ENCODE measurements at regions not wholly inside any gene's neighbourhood (a gene's known extent, or its start where the extent isn't known, plus 50 kb on each side); places are given as distances from the start of the nearest gene placed in this dataset.
"Not testable (repeated sequence)": the region's sequence is repeated elsewhere in the genome, so short reads cannot be mapped to it uniquely, and the experiment has no call there.

DNA sequence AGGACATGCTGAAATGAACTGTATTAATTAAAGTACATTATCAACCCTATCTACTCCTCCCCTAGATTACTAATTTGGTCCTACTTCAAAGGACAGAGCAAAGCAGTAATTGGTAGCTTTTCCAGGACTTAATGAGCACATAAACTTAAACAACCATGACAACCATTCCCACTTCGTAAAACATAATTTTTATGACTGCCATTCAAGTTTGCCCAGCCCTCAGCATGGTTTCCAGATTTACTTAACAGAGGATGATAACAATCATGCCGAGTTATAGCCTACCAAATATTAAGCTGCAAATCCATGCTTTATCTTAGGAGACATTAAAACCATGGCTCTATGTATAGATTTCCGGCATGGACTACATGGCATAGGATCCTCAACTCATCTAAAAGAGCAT is 401.1 kb upstream of the CHAC2 start:
- no peak for DNase-seq (ENCODE audit: low read depth in 2 of 2)

DNA sequence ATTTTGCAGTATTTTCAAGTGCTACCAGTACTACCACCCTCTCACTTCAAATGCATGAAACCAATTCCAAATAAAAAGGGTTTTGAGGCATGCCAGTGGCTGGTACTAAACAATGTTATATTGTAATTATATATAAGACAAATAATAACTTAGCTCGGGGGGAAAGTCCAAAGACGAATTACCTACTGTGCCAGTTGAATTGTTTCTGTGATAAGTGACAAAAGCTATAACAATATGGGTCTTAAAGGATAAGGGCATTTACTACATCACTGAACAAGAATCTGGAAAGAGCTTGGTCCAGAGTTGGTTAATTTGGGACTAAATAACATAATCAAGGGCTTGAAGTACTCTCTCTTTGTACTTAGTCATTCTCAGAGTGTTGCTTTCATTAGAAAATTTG is 404.7 kb upstream of the CHAC2 start:
- DNase-seq (ENCODE audit: low read depth in 2 of 2) = no peak

DNA sequence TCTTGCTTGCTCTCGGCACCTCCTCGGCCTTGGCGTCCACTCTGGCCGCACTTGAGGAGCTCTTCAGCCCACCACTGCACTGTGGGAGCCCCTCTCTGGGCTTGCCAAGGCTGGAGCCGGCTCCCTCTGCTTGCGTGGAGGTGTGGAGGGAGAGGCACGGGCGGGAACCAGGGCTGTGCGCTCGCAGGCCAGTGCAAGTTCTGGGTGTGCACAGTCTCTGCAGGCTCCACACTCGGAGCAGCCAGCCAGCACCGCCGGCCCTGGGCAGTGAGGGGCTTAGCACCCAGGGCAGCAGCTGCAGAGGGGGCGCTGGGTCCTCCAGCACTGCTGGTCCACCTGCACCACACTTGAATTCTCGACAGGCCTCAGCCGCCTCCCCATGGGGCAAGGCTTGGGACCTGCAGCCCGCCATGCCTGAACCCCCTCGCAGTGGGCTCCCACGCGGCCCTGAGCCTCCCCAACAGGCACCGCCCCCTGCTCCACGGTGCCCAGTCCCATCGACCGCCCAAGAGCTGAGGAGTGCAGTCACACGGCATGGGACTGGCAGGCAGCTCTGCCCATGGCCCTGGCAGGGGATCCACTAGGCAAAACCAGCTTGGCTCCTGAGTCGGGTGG is 411.2 kb upstream of the CHAC2 start:
- DNase-seq (ENCODE audit: low read depth in 2 of 2) = no peak

DNA sequence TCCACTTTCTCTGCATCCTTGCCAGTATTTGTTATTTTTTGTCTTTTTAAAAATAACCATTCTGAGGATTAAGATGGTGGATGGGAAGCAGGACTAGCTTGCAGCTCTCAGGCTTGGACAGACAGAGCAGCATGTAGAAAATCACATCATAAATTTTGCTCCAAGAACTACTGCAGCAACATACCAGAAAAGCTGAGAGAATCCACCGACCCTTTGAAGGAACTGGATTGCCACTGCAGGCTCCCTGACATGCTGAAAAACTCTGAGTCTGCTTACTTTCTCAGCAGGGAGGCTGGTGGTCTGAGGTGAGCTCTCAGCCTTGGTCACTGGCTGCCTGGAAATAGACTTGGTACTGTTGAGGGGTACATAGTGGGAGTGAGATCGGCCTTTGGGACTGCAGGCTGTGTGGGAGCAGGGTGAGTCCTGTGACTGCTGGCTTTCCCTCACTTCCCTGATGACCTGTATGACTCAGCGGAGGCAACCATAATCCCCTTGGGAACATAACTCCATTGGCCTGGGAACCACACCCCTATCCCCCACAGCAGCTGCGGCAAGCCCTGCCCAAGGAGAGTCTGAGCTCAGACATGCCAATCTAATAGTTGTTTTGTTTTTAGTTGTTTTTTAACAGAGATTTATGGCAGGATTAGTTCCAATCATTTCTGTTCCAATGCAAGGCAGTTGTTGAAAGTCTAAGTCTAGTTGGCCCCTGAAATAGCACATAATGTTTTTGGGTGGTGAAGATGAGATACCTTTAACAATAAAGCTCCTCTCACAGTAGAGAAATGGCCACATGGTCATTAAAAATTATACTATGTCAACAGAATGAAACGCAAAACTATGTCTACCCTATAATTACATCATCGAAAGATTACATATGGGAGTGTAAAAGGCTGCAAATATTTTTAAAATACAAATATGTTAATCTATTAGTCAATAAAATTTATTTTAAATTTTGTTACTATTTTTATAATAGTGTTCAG is 414.2 kb upstream of the CHAC2 start:
- no peak for DNase-seq (ENCODE audit: low read depth in 2 of 2)

DNA sequence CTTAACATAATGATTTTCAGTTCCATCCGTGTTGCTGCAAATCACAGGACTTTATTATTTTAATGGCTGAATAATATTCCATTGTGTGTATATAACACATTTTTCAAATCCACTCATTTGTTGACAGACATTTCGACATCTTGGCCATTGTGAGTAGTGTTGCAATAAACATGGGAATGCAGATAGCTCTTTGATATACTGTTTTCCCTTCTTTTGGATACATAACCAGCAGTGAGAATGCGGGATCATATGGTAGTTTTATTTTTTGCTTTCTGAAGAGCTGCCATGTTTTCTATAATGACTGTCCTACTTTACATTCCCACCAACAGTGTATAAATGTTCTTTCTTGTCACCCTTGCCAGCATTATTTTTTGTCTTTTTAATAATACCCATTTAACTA is 420.3 kb upstream of the CHAC2 start:
- no peak for DNase-seq (ENCODE audit: low read depth in 2 of 2)

DNA sequence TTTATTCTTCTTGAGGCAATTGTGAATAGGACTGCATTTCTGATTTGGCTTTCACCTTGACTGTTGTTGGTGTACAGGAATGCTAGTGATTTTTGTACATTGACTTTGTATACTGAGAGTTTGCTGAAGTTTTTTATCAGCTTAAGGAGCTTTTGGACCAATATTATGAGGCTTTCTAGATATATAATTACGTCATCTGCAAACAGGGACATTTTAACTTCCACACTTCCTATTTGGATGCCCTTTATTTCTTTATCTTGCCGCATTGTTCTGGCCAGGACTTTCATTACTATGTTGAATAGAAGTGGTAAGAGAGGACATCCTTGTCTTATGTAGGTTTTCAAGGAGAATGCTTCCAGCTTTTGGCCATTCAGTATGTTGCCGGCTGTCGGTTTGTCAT is 425.4 kb upstream of the CHAC2 start:
- DNase-seq (ENCODE audit: low read depth in 2 of 2) = no peak

DNA sequence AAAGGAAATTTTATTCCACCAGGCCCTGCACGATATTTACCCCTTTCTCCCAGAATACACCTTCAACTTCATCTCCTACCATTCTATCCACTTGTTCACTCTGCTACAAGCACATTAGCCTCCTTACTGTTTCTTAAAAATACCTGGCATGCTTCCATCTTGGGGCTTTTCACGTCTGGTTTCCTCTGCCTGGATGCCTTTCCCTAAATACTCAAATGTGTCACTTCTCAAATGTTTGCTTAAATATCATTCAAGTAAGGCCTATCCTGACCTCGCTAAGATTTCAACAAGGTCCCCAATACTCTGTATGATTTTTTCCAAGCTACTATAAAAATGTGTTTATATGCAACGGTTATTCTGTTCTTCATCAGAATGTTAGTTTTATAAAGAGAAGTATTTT is 433.0 kb upstream of the CHAC2 start:
- no peak for DNase-seq (ENCODE audit: low read depth in 2 of 2)

DNA sequence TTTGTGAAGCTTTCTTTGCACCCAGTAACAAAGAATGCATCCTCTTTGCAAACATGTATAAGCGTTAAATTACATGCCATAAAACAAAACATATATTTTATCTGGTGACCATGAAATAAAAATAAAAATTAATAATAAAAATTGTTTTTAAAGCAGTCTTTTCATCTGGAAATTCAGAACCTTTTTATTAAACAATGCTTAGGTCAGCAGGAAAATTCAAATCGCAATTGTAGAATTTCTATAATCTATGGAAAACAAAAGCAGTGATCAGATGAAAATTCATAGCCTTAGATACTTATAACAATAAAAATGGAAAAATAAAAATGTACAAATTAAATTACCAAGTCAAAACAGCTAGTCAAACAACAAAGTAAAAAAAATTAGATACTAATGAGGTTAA is 435.9 kb upstream of the CHAC2 start:
- DNase-seq (ENCODE audit: low read depth in 2 of 2) = no peak

DNA sequence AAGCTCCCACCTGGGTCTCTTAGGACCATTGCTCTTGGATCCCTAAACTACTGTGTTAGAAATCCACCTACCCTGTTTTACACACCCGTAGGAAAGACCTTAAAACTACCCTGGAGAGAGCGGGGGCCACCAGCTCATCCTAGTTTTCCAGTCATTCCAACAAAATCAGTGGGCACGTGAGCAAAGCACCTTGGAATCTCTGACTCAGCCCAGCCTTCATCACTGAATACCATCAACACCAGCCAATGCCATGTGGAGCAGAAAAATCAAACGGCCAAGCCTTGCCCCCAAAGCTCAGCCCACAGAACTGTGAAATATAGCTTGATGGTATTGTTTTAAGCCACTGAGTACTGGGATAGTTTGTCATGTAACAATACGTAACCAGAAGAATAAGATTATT is 449.7 kb upstream of the CHAC2 start:
- no peak for DNase-seq (ENCODE audit: low read depth in 2 of 2)

DNA sequence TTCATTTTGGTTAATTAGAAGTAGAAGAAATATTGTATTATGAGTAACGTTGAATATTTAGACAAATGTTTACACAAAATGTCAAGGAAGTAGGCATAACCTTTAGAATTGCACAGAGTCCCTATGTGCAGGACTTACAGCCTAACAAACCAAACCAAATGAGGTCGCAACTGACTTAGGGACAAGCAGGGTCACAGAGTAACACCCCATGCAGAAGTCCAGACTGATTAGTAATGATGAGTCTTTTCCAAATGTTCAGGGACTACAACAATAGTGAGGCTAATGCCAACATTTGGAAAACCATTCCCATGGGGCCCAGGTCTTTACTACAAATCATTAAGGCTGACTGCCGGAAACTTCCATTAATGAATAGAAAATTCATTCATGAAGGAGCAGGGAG is 452.5 kb upstream of the CHAC2 start:
- DNase-seq (ENCODE audit: low read depth in 2 of 2) = no peak

DNA sequence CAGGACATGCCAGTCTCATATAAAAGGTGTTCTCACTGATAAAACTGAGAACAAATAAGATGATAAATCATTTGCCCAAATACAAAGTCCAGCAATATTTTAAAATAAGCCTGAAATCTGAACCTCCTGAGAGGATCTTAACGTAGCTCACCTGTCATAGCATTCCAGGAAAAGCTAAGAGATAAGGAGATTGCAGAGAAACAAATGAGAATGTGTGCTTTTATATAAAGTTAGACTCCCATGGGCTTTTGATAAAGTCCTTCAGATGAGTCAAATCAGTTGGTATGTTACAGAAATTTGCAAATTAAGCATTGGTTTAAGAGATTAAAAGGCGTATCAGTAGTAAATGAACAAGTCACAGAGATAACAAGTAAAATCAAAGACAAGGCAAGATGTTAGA is 452.9 kb upstream of the CHAC2 start:
- DNase-seq (ENCODE audit: low read depth in 2 of 2) = no peak

DNA sequence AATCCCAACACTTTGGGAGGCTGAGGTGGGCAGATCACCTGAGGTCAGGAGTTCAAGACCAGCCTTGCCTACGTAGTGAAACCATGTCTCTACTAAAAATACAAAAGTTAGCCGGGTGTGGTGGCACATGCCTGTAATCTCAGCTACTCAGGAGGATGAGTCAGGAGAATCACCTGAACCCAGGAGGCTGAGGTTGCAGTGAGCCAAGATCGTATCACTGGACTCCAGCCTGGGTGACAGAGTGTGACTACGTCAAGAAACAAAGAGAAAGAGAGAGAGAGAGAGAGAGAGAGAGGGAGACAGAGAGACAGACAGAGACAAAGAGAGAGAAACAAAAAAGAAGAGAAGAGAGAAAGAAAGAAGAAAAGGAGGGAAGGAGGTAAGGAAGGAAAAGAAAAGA is 454.0 kb upstream of the CHAC2 start:
- DNase-seq (ENCODE audit: low read depth in 2 of 2) = not testable (repeated sequence)

DNA sequence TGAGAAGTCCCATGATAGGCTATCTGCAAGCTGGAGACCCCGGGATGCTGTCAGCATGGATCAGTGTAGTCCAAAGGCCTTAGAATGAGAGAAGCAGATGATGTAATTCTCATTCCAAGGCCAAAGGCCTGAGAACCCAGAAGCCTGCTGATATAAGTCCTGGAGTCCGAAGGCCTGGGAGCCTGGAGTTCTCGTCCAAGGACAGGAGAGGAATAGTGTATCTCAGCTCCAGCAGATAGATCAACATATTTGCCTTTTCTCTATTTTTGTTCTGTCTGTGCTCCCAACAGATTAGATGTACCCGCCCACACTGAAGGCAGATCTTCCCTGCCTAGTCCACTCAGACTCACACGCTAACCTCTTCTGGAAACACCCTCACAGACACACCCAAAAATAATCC is 454.9 kb upstream of the CHAC2 start:
- no peak for DNase-seq (ENCODE audit: low read depth in 2 of 2)

DNA sequence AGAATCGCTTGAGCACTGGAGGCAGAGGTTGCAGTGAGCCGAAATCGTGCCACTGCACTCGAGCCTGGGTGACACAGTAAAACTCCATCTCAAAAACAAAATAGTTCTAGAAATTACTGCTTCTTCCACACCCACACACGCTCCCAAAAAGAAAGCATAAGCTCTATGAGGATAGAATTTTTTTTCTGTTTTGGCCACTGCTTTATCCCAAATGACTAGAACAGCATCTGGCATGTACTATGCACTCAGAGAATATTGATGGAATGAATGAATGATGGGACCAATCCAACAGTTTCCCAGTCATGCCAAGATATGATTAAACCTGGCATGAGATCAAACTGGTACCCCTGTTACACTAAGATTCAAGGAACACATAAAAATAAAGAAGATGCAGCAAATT is 455.4 kb upstream of the CHAC2 start:
- no peak for DNase-seq (ENCODE audit: low read depth in 2 of 2)

DNA sequence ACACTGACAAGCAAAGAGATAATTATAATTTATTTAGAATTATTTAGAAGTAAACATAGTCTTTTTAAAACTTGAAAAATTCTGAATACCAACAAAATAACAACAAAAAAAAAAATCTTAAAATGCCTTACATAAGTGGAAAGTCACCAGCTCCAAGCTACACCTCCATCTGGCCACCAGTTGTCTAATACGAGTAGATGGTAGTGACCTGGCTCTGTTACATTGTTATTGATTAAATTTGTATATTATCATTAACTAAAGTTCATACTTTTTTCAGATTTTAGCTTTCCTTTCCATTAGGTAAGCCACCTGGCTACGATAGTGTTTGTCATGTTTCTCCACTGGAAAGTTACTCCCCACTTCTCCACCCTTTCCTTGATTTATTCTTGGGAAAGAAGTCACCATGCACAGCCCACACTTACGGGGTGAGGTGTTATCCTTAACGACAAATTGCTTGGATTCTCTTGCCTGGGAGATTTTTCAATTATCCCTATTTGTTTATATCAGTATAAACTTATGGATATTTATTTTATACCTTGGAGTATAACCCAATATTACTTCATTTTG is 464.5 kb upstream of the CHAC2 start:
- DNase-seq (ENCODE audit: low read depth in 2 of 2) = no peak

DNA sequence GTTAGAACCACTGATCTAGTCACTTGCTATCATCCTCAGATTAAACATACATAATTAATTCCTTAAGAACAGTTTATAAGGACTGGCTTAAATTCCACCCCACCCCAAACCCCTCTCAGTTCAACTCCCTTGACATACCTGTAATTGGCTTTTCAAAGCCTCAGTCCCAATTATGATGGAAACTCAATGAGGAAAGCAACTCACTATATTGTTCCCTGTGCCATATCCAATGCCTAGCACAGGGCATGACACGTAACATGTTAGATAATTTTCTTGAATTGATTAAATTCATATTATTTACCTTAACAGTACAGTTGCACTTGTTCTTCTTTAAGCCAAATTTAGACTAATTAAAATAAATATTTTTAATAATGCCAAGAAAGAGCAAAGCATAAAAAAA is 465.1 kb upstream of the CHAC2 start:
- DNase-seq (ENCODE audit: low read depth in 2 of 2) = no peak

DNA sequence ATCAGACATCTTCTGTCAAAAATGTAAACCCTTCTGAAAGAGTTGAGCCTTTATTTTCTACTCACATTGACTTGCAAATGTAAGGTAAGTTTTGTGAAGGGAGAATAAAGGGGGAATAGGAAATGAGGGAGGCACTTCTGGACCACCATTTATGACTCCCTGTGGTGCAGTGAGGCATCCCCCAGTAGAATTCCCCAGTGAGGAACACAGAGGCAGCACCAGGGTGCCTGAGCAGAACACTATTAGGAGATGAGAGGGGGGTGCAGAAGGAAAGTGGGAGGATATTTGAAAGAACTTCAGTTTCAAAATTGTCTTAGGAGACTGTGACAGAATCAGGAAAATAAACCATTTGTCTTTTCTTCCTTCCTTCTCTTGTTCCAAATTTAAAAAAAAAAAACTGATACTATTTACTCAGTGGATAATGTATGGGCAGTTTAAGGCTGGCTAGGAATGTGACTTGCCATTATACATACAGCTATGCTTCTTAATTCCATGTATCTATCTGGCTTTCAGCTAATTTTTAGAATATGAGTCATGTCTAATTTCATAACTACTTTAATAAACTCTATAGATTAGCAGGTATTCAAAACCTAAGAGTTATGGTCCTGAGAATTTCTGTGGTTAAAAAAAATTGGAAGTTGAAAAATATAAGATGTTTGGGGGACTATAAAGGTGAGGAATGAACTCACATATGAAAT is 478.1 kb upstream of the CHAC2 start:
- DNase-seq (ENCODE audit: low read depth in 2 of 2) = no peak

DNA sequence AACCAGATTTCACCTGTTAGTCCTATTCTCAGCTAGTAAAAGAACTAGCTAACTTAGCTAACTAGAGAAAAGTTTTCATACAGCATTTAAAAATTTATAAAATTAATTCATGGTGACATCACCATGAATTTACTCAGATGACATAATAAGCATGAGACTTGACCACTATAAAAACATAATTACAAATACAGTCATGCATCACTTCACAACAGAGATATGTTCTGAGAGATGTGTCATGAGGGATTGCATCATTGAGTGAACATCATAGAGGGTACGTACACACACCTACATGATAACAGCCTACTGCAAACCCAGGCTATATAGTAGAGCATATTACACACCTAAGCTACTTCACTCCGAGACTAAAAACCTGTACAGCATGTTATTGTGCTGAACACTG is 481.3 kb upstream of the CHAC2 start:
- no peak for DNase-seq (ENCODE audit: low read depth in 2 of 2)

DNA sequence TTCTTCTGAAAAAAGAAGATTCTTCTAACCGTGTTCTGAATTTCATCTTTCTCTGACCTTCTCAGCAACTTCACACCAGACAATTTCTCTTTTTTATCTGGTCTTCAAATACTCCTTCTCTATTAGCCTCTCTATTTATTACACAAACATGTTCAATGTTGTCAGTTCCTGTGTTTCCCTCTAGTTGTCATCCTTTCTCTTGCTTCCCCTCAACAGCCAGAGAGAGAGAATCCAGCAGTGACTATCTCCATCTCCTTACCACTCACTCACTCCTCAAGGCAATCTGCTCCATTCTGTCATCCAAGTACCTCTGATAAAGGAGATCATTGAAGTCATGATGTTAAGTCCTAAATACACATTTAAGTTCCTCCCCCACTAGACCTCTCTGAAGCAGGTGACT is 491.9 kb upstream of the CHAC2 start:
- no peak for DNase-seq (ENCODE audit: low read depth in 2 of 2)

DNA sequence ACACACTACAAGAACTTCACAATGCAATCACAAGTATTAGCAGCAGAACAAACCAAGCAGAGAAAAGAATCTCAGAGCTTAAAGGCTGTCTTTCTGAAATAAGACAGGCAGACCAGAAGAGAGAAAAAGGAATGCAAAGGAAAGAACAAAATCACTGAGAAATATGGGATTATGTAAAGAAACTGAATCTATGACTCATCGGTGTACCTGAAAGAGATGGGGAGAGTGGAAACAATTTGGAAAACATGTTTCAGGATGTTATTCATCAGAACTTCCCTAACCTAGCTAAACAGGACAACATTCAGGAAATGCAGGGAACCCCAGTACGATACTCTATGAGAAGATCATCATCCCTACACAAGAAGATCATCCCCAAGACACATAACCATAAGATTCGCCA is 499.0 kb upstream of the CHAC2 start:
- no peak for DNase-seq (ENCODE audit: low read depth in 2 of 2)

DNA sequence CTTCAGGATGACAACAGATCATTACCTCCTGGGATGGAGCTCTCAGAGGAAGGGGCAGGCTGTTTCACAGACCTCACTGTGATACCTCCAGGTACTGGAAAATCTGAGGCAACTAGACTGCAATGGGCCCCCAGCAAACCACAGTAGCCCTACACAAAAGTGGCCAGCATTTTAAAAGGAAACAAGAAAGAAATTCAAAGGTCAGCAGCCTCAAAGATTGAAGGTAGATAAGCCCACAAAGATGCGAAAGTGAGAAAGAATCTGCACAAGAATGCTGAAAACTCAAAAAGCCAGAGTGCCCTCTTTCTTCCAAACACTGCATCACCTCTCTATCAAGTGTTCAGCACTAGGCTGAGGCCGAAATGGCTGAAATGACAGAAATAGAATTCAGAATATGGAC is 499.5 kb upstream of the CHAC2 start:
- no peak for DNase-seq (ENCODE audit: low read depth in 2 of 2)

DNA sequence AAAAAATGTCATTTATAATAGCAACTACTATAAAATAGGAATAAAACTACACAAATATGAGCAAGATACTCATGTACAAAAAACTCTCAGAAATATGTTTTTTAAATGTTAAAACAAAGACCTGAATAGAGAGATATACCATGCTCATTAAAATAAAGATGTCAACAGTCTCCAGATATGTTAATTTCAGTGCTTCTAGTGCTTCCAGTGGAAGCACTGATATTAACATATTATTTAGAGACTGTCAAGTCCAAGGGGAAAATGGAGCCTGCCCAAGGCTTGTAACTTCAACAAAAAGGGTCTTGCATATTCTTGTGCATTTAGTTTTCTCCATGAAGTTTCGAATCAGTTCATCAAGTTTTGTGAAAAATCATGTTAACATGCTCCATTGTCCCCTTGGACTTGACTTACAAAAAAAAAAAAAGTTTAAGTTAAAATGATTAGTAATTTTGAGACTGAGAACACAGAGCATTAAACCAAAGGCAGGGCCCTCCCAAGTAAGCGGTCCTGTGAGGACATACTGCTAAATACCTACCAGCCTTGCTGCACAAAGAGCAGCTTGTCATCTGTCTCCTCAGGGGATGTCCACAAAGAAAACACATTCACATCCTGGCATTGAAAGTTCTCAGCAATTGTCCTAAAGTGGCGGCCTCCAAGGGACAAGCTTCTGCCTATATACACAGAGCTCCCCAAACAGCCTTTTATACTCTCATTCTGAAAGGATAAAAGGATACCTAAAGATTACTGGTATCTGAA is 501.9 kb upstream of the CHAC2 start:
- no peak for DNase-seq (ENCODE audit: low read depth in 2 of 2)
